ENCODE measurements at regions not wholly inside any gene's neighbourhood (a gene's known extent, or its start where the extent isn't known, plus 50 kb on each side); places are given as distances from the start of the nearest gene placed in this dataset.

DNA sequence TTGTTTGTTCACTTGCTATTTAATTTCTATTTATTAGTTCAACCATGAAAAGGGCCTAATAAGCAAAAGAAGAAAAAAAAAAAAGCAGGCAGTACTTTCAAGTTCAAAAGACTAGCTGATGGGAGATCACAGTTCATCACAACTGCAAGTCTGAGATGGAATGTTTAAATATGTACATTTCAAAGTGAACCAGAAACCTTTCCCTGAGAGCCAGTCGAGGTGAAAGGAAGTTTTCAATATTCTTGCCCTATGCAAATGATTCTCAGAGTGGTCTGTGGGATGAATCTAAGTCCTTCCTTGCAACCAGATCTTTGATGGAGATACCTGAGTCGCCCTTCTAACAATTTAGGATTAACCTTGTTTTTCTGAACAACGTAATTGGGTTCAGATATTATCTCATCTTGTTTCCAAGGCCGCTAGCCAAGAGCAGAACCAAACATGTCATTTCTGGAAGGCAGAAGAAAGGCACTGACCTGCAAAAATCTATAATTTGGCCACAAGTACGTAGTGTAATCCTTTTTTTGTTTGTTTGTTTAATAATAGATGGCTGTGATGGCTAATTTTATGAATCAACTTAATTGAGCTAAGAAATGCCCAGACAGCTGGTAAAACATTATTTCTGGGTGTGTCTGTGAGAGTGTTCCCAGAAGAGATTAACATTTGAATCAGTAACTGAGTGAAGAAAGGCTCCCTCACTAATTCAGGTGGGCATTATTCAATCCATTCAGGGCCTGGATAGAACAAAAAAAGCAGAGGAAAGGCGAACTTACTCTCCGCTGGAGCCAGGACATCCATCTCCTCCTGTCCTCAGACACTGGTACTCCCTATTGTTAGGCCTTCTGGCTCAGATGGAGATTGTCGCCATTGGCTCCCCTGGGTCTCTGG lies 171.1 kb upstream of the TMPO start:
- Histone ChIP-seq H3K79me1 (ENCODE audit: insufficient read depth, low read depth, low read length, poor library complexity, severe bottlenecking) (no peaks in the 10 kb centered on the region), H4K20me1 (ENCODE audit: control insufficient read depth, insufficient read depth, insufficient read length) (no peaks in the 10 kb centered on the region), H3K79me2 (ENCODE audit: insufficient read depth, low read length) (no peaks in the 10 kb centered on the region), H3K4me1 (ENCODE audit: insufficient read depth, low read length) (no peaks in the 10 kb centered on the region), H2BK12ac (ENCODE audit: insufficient read length, low read depth, low read length) (no peak overlapping the region), H2AK5ac (ENCODE audit: insufficient read length, low read length) (no peak overlapping the region), H2BK120ac (ENCODE audit: low read depth, low read length, poor library complexity, severe bottlenecking) (no peak overlapping the region), H3K27ac (ENCODE audit: insufficient read length, low read depth, low read length) (no peak overlapping the region), H3K23ac (ENCODE audit: insufficient read length, low read depth, low read length) (no peak overlapping the region), H3K9me3 (ENCODE audit: control insufficient read depth, low read depth, low read length) (no peaks in the 10 kb centered on the region), H4K91ac (ENCODE audit: insufficient read length, low read depth, low read length) (no peak overlapping the region), H3K18ac (ENCODE audit: insufficient read length, low read depth, low read length) (no peak overlapping the region), H3K4ac (ENCODE audit: low read depth, low read length) (no peak overlapping the region), H4K8ac (replicated peaks; ENCODE audit: insufficient read length, low read depth, low read length) (no peak overlapping the region), H3K14ac (ENCODE audit: insufficient read depth, low read length) (no peak overlapping the region), H2BK20ac (ENCODE audit: low read depth, low read length, poor library complexity, severe bottlenecking) (no peak overlapping the region), H3K4me2 (ENCODE audit: insufficient read depth, insufficient read length, low read length) (no peak overlapping the region), H3K27me3 (ENCODE audit: insufficient read depth, low read length) (no peaks in the 10 kb centered on the region), H3K23me2 (ENCODE audit: insufficient read length, low read depth, low read length, poor library complexity, severe bottlenecking) (no peaks in the 10 kb centered on the region), H2BK15ac (ENCODE audit: low read depth, low read length) (no peak overlapping the region), H2BK5ac (ENCODE audit: insufficient read length, low read length) (no peak overlapping the region), H4K5ac (ENCODE audit: insufficient read length, low read depth, low read length) (no peak overlapping the region), H3K56ac (ENCODE audit: insufficient read length, low read depth, low read length) (no peak overlapping the region), H2AFZ (ENCODE audit: low read length) (no peak overlapping the region), H3T11ph (ENCODE audit: low read length) (no peak overlapping the region), H3K9ac (ENCODE audit: extremely low read depth, insufficient read length, low read length) (no peak overlapping the region)
- Mint-ChIP-seq H3K4me3 (peak overlapping the region in 1 of 2 experiments; percentile 63; a peak in 2 of 5 replicates), H3K27me3 (ENCODE audit: low read depth) (no peaks in the 10 kb centered on the region), H3K4me1 (peaks cover 22 to 38% of the 10 kb centered on the region in 2 experiments), H3K9me3 (peaks cover 0 to 3% of the 10 kb centered on the region in 2 experiments; a peak in 1 of 5 replicates), H3K27ac (peak overlapping the region in 2 of 3 experiments; percentile 57 to 76; a peak in 2 of 7 replicates), H3K36me3 (ENCODE audit: insufficient read depth in 1 of 3, low read depth in 3 of 3) (peaks cover 0 to 3% (median 2%) of the 10 kb centered on the region in 3 experiments; a peak in 3 of 7 replicates)
- DNase-seq, result no peak
- WGBS (ENCODE audit: extremely low coverage, insufficient read length, low lambda C conversion rate), result no CpG with 5 or more reads among the region's 8 CpGs
- TF ChIP-seq, protein P1, sequence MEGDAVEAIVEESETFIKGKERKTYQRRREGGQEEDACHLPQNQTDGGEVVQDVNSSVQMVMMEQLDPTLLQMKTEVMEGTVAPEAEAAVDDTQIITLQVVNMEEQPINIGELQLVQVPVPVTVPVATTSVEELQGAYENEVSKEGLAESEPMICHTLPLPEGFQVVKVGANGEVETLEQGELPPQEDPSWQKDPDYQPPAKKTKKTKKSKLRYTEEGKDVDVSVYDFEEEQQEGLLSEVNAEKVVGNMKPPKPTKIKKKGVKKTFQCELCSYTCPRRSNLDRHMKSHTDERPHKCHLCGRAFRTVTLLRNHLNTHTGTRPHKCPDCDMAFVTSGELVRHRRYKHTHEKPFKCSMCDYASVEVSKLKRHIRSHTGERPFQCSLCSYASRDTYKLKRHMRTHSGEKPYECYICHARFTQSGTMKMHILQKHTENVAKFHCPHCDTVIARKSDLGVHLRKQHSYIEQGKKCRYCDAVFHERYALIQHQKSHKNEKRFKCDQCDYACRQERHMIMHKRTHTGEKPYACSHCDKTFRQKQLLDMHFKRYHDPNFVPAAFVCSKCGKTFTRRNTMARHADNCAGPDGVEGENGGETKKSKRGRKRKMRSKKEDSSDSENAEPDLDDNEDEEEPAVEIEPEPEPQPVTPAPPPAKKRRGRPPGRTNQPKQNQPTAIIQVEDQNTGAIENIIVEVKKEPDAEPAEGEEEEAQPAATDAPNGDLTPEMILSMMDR (conservative IDR thresholded peaks at IDR 0.05), result no peak

Data from H9 (cell line).